ENCODE measurements at regions not wholly inside any gene's neighbourhood (a gene's known extent, or its start where the extent isn't known, plus 50 kb on each side); places are given as distances from the start of the nearest gene placed in this dataset.

DNA sequence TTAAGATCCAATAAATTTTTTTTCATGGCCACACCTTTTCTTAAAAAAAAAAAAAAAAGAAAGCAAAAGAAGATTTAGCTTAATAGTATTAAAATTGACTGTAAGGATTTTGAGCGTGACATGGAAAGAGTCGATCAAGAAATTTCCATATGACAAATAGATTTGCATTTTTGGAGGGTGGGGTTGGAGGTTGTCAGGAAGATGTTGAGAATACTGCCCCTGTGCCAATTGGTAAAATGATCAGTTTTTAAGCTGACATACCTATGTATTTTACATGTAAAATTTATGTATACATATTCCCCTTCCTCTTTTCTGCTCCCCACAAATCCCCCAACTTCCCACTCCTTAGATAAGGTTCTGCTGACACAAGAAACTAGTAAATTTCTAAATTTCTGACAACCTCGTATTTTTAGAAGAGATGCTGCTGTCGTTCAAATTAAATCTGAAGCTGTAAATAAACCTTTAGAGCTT, 520.9 kb downstream of the CD83 start:
- no peak for TF ChIP-seq ZNF8 (CRISPR knock-in tag; IDR thresholded peaks at IDR 0.05)
- TF ChIP-seq ZC3H10 (CRISPR knock-in tag; IDR thresholded peaks at IDR 0.05): no peak
- TF ChIP-seq ZNF565 (CRISPR knock-in tag; conservative IDR thresholded peaks at IDR 0.05; ENCODE audit: low read depth): no peak
- TF ChIP-seq, protein P1, sequence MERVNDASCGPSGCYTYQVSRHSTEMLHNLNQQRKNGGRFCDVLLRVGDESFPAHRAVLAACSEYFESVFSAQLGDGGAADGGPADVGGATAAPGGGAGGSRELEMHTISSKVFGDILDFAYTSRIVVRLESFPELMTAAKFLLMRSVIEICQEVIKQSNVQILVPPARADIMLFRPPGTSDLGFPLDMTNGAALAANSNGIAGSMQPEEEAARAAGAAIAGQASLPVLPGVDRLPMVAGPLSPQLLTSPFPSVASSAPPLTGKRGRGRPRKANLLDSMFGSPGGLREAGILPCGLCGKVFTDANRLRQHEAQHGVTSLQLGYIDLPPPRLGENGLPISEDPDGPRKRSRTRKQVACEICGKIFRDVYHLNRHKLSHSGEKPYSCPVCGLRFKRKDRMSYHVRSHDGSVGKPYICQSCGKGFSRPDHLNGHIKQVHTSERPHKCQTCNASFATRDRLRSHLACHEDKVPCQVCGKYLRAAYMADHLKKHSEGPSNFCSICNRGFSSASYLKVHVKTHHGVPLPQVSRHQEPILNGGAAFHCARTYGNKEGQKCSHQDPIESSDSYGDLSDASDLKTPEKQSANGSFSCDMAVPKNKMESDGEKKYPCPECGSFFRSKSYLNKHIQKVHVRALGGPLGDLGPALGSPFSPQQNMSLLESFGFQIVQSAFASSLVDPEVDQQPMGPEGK (CRISPR knock-in tag; IDR thresholded peaks at IDR 0.05; ENCODE audit: borderline replicate concordance): no peak
- no peak for TF ChIP-seq ZFP3 (CRISPR knock-in tag; IDR thresholded peaks at IDR 0.05)
- no peak for TF ChIP-seq SNAI2 (CRISPR knock-in tag; IDR thresholded peaks at IDR 0.05)
- TF ChIP-seq RARB (CRISPR knock-in tag; IDR thresholded peaks at IDR 0.05): no peak
- no peak for TF ChIP-seq TCF4 (CRISPR knock-in tag; IDR thresholded peaks at IDR 0.05; ENCODE audit: borderline replicate concordance)
- no peak for TF ChIP-seq ISL1 (CRISPR knock-in tag; IDR thresholded peaks at IDR 0.05)
- TF ChIP-seq OSR1 (CRISPR knock-in tag; IDR thresholded peaks at IDR 0.05): no peak
- TF ChIP-seq ZFP30 (CRISPR knock-in tag; IDR thresholded peaks at IDR 0.05): no peak
- TF ChIP-seq, protein P2, sequence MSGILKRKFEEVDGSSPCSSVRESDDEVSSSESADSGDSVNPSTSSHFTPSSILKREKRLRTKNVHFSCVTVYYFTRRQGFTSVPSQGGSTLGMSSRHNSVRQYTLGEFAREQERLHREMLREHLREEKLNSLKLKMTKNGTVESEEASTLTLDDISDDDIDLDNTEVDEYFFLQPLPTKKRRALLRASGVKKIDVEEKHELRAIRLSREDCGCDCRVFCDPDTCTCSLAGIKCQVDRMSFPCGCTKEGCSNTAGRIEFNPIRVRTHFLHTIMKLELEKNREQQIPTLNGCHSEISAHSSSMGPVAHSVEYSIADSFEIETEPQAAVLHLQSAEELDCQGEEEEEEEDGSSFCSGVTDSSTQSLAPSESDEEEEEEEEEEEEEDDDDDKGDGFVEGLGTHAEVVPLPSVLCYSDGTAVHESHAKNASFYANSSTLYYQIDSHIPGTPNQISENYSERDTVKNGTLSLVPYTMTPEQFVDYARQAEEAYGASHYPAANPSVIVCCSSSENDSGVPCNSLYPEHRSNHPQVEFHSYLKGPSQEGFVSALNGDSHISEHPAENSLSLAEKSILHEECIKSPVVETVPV (CRISPR knock-in tag; IDR thresholded peaks at IDR 0.05): no peak
